Gastrocnemius medialis (tissue), 4 donors: ENCODE measurements at regions not wholly inside any gene's neighbourhood (a gene's known extent, or its start where the extent isn't known, plus 50 kb on each side); places are given as distances from the start of the nearest gene placed in this dataset.

ENCODE experiments used
- CTCF ChIP-seq, 5 experiments: fragments of 450-650 bp in 3 of 5; fragments of 200-600 bp in 2 of 5; sonication (generic) in 2 of 5; IDR thresholded peaks in 4 of 5; conservative IDR thresholded peaks in 1 of 5; 1 replicate in 4 of 5; 2 replicates in 1 of 5; pipeline ENCODE4 v1.5.1; 2016 to 2019; ENCODE audit warnings: antibody characterized with exemption in 5 of 5, mild to moderate bottlenecking in 3 of 5, moderate library complexity in 3 of 5
- POLR2A ChIP-seq, 2 donors: fragments of 450-650 bp; IDR thresholded peaks; one replicate each; pipeline ENCODE4 v1.6.1; 2017; ENCODE audit warnings: antibody characterized with exemption in 2 of 2, mild to moderate bottlenecking in 2 of 2, moderate library complexity in 2 of 2

GRCh38 chr12:114555451-114555850 lies 128.5 kb downstream of the TBX3 start:
- TF ChIP-seq CTCF (IDR thresholded peaks at IDR 0.05 in 4 of 5, conservative IDR thresholded peaks at IDR 0.05 in 1 of 5), result no peak
- no peak for TF ChIP-seq POLR2A (IDR thresholded peaks at IDR 0.05)
